Loucy (cell line): ENCODE measurements at regions not wholly inside any gene's neighbourhood (a gene's known extent, or its start where the extent isn't known, plus 50 kb on each side); places are given as distances from the start of the nearest gene placed in this dataset.

Experiments
- CTCF ChIP-seq: fragments of 200-600 bp; sonication (generic); conservative IDR thresholded peaks from 2 replicates; pipeline ENCODE4 v1.5.1; 2014; ENCODE audit warnings: mild to moderate bottlenecking, antibody characterized with exemption, low read length
- EZH2phosphoT487 ChIP-seq: fragments of 200-600 bp; IDR thresholded peaks from 2 replicates; pipeline ENCODE4 v1.6.1; 2018; ENCODE audit warnings: antibody characterized with exemption, mild to moderate bottlenecking, moderate library complexity, borderline replicate concordance

- TF ChIP-seq CTCF, result no peak
- no peak for TF ChIP-seq EZH2phosphoT487
These were observed 1272.8 kb upstream of the ZEB2 start for GRCh38 chr2:145792745-145793144.
